DMS 273 treated with DMSO at 0.1 percent for 48 hours (cell line): ENCODE measurements at regions not wholly inside any gene's neighbourhood (a gene's known extent, or its start where the extent isn't known, plus 50 kb on each side); places are given as distances from the start of the nearest gene placed in this dataset.
"Not testable (repeated sequence)": the region's sequence is repeated elsewhere in the genome, so short reads cannot be mapped to it uniquely, and the experiment has no call there.

Experiments used
- DNase-seq: peaks from one replicate; lab custom pipeline; 2025; lab: John Stamatoyannopoulos, UW

DNA sequence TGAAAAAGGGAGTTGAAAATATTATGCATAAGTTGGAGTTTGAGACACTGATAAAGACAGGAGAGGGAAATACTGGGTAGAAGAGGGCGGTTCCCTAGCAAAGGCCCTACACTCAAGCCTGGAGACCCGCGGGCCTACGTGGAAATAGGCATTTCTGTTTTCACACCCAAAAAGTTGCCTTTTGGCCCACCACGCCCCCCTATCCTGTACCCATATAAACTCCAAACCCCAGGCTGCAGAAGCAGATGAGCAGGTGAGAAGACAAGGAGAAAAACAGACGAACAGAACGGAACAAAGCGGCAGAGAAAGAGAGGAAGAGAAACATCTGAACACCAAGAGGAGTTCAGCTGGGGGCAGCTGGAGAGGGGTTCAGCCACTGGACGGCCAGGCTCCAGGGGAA lies 177.9 kb downstream of the GALC start:
- DNase-seq, result no peak

DNA sequence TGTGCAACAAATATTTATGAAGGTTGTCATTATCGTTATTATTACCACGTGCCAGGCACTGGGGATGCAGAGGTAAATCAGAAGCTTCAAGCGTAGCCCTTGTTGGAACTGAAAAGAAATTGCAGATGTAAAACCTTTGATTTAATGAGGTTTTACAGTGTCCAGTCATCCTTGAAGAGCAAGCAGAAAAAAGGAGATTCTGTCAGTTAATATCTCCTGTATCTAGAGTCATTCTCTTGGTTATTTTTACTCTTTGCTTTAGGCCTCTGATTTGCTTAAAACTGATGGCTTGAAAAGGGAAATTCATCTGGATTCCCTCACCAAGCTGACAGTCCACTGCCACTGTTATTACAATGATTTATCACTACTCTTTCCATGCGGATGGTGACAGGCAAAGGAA lies 179.3 kb downstream of the GALC start:
- no peak for DNase-seq

DNA sequence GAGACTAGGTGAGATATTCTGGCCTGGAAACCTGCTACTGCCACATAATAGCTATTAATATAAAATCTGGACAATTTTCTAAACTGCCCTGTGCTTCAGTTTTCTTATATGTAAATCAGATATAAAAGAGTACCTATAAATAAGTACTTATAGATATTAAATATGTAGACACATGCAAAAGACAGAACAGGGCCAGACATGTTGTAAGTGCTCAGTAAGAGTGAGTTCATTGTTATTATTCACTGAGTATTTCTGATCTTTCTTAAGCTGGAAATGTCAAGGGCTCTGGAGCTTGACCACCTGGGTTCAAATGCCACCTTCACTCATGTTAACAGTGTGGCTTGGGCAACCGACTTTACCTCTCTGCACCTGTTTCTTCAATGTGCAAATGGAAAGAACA lies 179.8 kb downstream of the GALC start:
- no peak for DNase-seq

DNA sequence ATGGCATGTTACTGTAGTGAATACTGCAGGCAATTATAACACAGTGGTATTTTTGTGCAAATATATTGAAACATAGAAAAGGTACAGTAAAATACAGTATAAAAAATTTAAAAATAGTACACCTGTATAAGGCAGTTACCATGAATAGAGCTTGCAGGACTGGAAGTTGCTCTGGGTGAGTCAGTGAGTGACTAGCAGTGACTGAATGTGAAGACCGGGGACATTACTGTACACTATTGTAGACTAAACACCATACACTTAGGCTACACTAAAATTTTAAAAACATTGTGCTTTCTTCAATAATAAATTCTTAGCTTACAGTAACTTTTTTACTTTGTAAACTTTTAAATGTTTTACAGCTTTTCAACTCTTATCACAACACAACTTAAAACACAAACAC lies 181.7 kb downstream of the GALC start:
- no peak for DNase-seq

DNA sequence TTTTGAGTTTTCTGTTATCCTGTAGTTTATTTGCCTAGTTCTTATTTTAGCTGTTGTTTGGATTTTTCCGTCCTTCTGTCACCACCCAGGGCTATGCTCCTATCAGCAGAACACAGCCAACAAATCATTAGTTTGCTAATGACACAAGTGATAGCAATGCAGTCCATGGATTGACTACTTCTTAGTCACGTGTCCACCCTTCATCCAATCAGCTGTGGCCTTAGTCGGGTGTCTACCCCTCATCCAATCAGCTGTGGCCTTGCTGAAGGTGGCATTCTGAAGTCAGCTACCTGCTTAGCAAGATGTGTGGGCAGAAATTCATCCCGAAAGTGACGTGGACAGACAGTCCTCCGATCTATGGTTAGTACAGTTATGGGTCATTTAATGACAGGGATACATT lies 182.3 kb downstream of the GALC start:
- no peak for DNase-seq

DNA sequence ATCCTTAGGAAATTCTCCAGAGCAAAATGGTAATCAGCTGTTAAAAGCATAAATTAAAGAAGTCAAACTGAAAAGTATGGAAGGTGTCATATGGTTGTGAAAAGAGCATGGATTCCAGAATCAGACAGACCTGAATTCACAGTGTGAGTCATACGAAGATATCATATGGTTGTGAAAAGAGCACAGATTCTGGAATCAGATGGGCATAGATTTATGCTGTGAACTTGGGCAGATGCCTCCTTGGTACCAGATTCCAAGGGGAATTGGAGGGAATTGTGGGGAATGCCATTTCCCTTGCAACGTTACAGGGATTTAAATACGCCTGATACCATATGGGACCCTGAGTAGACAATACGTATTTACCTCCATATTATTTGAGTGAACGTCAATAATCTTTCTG lies 183.7 kb downstream of the GALC start:
- no peak for DNase-seq

DNA sequence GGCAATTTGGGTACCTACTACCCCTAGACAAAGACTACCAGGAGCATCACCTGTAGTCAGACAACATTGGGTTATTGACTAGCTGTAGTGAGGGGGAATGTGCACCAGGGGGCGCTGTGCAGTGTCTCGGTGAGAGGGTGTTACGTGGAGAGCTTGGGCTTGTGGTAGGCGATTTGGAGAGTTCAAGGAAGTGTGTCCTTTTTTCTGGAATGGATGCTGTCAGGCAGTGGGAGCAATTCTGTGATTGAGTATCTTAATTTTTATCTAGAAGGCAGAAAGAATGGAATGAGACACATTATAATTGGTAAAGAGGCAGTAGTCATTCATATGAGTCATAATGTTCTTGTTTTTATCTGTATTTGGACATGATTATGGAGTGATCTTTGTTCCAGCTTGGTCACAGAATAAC lies 187.7 kb downstream of the GALC start:
- DNase-seq, result no peak

DNA sequence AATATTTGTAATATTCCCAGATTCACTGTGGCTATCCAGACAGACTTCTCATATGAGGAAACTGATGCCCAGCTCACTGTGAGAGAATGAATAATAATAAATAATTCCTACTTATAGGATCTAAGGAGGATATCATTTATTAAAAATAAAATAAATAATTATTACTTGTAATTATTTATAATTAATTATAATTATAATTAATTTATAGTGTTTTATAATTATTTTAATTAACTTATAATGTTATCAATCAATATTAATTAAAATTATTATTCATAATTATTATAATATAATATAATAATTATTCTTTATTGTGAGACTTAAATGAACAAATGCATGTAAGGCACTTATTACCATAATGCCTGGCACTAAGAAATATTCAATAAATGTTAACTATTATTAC lies 192.8 kb downstream of the GALC start:
- no peak for DNase-seq

DNA sequence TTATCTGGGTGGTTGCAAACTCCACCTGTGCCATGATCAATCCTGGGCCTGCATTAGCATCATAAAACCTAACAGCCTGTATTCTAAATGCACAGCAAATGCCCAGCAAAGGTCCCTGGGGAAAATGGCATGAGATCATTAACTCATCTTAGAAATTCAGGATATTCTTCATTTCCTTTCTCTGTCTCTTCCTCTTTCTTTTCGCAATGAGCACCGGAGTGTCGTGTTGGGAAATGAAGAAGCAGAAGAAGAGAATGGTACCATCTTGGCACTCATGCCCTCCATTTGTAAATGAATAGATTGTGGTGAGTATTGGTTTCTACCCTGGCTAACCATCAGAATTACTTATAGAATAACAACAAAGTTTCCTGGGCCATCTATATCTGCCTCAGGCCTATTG lies 193.6 kb downstream of the GALC start:
- DNase-seq, result no peak

DNA sequence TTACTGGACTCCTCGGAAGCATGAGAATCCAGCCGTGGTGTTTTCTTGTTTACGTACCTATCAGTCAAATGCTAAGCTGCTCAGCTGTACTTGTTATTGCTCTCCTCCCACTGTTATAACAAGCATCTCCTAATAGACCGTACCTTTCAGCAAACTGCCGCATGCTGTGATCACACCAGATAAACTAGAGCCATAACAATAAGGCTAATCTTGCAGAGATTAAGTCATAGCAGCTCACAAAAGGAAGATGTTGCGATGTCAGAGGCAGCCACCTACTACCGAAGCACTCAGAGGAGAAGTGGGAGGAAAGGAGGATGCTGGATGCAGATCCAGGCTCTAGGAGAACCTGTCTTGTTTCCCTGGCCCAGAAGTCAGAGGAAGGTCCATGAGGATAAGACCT lies 196.0 kb downstream of the GALC start:
- DNase-seq, result no peak

DNA sequence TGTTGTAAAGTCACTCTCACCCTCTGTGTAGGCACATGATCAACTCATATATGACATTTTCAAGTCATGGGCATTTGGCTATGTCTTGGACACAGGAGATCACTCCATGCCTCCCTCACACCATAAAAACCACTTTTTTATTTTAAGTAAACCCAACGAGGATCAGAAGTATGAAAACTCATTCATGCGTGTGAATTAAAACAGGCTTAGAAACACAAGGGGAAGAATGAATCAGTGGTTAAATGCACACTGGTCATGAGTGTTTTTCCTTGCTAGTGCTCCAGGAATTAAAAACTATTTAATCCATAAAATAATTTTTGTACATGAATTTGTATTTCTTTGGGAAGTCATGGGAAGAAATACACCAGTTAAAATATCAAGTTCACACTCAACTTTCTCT lies 198.4 kb downstream of the GALC start:
- DNase-seq, result no peak

DNA sequence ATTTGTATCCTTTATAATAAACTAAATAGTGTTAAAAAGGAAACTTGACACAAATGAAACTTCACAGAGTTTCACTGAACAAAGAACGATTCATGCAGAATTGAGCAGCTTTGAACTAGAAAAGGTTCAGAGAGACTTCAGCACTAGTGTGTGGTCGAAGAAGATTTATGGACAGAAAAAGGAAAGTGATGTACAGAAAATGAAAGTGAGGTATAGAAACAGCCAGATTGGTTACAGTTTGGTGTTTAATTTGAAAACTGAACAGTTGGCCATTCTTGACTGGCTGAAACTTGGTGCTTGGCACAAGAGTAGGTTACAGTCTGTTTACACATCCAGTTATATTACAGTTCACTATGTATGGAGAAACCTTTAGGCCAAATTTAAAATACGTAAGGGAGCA lies 207.1 kb downstream of the GALC start:
- no peak for DNase-seq

DNA sequence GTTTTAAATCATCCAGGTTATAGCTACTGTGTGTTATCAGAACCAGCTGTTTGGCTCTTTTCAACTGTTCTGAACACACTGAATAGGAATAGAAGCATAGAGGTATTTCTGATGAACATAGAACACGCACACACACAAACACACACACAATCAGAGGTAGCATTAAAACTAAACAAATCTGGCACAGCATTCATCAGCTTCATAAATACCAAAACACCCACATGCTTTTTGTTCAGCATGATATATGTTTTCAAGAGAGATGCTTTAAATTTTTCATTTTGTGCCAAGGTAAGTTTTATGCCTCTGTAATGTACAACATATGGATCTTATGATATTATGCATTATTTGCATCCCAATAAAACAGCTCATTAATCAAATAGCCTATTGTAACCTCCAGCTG lies 208.6 kb downstream of the GALC start:
- no peak for DNase-seq

DNA sequence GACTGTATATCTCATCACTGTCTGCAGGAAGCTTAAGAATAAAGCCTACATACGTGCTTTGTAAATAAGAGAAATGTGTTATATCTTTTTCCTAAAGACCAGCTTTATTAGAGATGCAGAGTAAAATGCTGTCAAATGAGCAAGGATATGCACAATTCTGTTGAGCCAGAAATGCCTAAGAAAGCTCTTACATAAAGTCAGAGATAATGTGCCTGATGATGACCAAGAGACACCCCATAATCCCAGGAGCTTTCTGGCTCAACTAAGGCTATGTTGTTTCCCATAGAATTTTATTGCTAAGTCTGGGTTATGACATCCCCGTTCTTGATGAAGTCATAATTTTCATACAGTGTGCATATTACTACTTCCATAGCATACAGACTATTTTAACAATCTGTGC lies 209.9 kb downstream of the GALC start:
- no peak for DNase-seq

DNA sequence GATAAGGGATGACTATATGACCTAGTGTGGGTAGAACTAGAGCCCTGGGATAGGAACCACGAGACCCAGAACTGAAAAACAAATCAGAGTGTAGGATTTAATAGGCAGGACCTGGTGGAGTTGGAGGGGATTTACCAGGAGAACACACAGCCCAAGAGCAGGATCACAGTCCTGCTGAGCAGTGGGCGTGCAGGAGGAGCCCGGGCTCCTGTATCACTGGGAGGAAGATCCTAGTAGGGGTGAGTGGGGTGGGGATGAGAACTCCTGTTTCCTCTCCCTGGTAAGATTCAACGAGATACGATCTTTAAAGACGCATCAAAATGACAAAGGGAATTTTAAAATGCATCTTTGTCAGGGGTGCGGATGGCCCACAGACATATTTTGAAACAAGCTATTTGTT lies 220.1 kb downstream of the GALC start:
- no peak for DNase-seq

DNA sequence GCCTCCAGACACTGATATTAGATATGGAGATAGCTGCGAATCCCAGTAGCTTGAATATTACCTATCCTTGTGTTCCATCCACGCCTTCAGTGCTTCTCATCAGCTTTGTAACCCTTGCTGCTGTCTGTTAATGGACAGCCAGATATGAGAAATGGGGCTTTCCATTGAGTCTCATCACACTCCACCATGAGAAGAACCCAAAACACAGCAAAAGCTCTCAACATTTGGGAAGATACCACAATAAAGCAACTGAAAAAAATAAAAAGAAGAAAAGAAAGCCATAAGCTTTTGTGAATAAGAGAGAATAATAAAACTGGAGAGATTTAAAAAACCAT lies 225.4 kb downstream of the GALC start:
- DNase-seq, result no peak

DNA sequence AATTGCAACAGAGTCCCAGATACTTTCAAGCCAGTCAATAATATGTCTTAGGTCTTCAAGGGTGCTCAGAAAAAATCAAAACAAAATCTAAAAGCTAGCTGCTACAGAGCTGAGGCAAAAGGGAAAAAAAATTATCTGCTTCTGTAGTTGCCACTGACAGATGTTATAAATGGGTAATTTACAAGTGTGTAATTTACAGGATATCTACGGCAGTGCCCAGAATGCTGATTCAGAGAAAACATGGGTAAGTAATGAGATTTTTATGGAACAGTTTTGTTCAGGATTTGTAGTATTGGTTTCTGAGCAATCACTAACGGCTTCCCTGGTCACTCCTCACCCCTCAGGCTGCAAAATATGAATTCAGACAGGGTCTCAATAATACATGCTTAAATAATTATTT lies 234.1 kb downstream of the GALC start:
- DNase-seq, result no peak

DNA sequence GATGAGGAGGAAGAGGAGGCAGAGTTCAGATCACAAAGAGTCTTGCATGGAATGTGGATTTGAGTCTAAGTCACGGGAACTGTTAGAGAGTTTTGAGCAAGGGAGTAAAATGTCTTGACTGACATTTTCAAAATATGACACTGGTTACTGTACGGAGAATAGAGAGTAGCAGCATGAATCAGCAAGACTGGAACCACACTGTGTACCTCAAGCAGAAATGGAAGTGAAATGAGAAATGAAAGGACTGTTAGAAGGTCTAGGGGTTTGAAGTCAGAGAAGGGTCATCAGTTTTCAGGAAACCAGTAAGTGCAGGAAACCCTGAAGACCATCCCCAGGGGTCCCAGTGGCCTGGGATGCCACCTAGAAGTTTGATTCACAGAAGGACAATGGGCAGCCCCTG lies 236.3 kb downstream of the GALC start:
- no peak for DNase-seq

DNA sequence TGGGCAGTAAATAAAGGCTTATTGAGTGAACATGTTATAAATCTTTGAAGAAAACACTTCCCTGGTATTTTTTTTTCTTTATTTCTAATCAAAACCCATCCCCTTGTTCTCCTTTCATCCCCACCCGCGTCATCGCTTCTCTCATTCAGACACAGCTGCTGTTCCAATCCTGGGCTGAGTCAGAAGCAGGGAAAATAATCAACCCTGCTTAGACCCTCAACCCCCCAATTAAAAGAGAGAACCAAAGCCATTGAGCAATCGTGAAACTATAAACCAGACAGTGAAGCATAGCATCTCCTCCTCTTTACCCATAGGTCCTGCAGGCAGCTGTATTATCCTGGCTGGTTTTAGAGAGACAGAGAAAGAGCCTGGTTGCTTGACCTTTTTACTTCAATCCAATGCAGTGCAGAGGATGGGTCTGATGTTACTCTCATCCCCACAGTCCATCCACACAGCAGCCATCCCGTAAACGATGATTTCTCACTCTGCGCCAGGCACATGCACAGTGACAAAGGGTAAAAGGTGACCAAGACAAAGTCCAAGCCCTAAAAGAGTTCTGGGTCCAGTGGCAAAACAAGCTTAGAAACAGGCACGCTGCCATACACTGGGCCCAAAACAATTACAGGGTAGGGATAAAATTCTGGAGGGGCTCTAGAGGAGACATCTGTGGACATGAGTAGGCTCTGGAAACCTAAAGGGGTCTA lies 238.3 kb downstream of the GALC start:
- no peak for DNase-seq

DNA sequence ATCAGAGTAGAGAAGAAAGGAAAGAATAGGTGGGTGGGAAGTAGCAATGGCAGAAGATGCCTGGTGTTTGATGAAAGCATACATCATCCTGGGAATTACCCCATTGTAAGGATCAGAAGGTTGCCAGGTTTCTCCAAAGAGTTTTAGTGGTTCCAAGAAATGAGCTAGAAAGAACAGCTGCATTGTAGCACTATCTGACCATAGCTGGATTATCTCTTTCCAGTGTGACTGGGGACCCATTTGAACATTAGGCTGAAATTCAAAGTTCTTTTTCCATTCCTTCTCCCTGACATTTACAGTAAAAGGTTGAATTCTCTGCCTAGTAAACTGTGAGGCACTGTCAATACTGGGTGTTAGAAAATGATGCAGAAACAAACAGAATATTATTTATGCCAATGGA lies 244.4 kb downstream of the GALC start:
- DNase-seq, result no peak

DNA sequence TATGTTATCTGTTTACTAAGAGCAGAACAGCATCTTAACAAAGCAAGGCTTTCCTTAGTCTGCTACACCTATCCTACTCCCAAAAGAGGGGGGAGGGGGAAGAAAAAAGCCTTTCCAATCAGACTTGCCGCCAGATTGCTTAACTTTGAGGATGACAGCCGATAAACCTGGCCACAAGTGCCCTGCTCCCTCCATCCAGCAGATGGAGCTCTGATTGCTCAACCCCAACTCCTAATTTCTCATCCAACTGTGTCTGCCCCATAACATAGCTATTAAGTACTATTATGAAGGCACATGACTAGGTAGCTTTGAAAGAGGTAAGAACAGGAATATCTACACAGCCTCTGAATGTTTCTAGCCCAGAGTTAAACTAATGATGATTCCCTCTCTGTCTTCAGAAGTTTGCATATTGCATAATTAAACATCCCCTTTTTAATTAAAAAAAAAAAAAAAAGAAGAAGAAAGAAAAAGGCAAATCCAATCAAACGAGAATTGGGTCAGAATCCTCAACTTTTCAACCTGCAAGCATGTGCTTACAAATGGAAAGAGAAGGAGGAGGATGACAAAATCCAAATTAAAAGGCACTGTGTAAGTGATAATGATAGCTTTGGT lies 247.4 kb downstream of the GALC start:
- no peak for DNase-seq

DNA sequence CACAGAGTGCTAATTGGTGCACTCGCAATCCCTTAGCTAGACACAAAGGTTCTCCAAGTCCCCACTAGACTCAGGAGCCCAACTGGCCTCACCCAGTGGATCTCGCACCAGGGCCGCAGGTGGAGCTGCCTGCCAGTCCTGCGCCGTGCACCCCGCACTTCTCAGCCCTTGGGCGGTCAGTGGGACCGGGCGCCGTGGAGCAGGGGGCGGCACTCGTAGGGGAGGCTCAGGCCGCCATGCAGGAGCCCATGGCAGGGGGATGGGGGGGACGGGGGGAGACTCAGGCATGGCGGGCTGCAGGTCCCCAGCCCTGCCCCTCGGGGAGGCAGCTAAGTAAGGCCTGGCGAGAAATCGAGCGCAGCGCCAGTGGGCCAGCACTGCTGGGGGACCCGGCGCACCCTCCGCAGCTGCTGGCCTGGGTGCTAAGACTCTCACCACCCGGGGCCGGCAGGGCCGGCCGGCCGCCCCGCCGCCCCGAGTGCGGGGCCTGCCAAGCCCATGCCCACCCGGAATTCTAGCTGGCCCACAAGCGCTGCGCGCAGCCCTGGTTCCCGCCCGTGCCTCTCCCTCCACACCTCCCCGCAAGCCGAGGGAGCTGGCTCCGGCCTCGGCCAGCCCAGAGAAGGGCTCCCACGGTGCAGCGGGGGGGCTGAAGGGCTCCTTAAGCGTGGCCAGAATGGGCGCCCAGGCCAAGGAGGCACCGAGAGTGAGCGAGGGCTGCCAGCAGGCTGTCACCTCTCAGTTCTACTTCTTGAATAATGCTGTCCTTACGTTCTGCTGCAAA lies 258.2 kb downstream of the GALC start:
- DNase-seq, result not testable (repeated sequence)

DNA sequence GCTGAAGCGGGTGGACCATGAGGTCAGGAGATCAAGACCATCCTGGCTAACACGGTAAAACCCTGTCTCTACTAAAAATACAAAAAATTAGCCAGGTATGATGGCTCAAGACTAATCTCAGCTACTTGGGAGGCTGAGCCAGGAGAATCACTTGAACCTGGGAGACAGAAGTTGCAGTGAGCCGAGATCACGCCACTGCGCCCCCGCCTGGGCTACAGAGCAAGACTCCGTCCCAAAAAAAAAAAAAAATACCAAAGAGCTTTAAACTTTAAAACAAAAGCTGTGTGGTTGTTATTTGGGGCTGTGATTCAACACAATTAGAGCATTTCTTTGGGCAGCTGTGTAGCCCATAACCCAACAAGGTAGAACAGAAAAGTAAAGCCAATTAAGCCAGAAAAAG lies 259.9 kb downstream of the GALC start:
- not testable (repeated sequence) for DNase-seq

DNA sequence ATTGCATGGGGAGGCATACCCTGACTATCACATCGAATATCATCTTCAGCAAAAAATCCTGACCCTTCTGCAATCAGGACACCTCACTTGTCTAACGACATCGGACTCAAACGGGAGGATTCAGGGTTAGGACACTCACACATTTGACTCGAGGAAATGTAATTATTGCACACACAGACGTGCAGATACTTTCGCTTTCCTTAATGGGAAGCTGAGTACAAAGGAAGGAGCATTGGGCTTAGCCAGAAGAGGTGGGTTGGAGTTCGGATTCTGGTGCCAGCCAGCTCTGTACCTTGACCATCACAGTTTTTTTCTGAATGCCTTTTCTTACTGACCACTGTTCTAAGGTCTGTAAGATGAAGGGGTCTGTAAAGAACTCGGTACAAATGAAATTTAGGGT lies 260.4 kb downstream of the GALC start:
- DNase-seq, result no peak
